Glutamatergic neuron (in vitro differentiated cells): ENCODE measurements at regions not wholly inside any gene's neighbourhood (a gene's known extent, or its start where the extent isn't known, plus 50 kb on each side); places are given as distances from the start of the nearest gene placed in this dataset.
"Not testable (repeated sequence)": the region's sequence is repeated elsewhere in the genome, so short reads cannot be mapped to it uniquely, and the experiment has no call there.

Source experiments
- DNase-seq: peaks from one replicate; pipeline ENCODE4 v3.0.0; 2022
- H3K27ac Mint-ChIP-seq: one replicate; pipeline ENCODE4 v1.8.0; 2020; ENCODE audit warnings: mild to moderate bottlenecking, mixed read lengths, inconsistent platforms; ENCODE audit not compliant: unreplicated experiment
- H3K27me3 Mint-ChIP-seq: one replicate; pipeline ENCODE4 v1.8.0; 2020; ENCODE audit warnings: mild to moderate bottlenecking, moderate library complexity, mixed read lengths, inconsistent platforms; ENCODE audit not compliant: unreplicated experiment
- H3K36me3 Mint-ChIP-seq: one replicate; pipeline ENCODE4 v1.8.0; 2020; ENCODE audit warnings: mild to moderate bottlenecking, mixed read lengths, inconsistent platforms; ENCODE audit not compliant: unreplicated experiment
- H3K4me1 Mint-ChIP-seq: one replicate; pipeline ENCODE4 v1.8.0; 2020; ENCODE audit warnings: mild to moderate bottlenecking, low read depth, mixed read lengths, inconsistent platforms; ENCODE audit not compliant: unreplicated experiment
- H3K4me3 Mint-ChIP-seq: one replicate; pipeline ENCODE4 v1.8.0; 2020; ENCODE audit warnings: mild to moderate bottlenecking, mixed read lengths, inconsistent platforms; ENCODE audit not compliant: unreplicated experiment
- H3K9me3 Mint-ChIP-seq: one replicate; pipeline ENCODE4 v1.8.0; 2020; ENCODE audit warnings: mild to moderate bottlenecking, moderate library complexity, mixed read lengths, inconsistent platforms; ENCODE audit not compliant: unreplicated experiment
- CTCF ChIP-seq: fragments of 200-600 bp; sonication (generic); IDR thresholded peaks from one replicate; pipeline ENCODE4 v1.5.0; 2021; ENCODE audit not compliant: partially characterized antibody, unreplicated experiment

- no peaks in the 10 kb centered on the region for H3K36me3 Mint-ChIP-seq
- H3K4me3 Mint-ChIP-seq: no peak overlapping the region
- DNase-seq: no peak
- peaks cover 10% of the 10 kb centered on the region for H3K27me3 Mint-ChIP-seq
- H3K9me3 Mint-ChIP-seq: peaks cover 4% of the 10 kb centered on the region
- peaks cover 9% of the 10 kb centered on the region for H3K4me1 Mint-ChIP-seq
- TF ChIP-seq CTCF: no peak
- no peak overlapping the region for H3K27ac Mint-ChIP-seq
Observed at GRCh38 chr1:30660241-30660640, 63.1 kb downstream of the MATN1 start.

- no peak overlapping the region for H3K27ac Mint-ChIP-seq
- peaks cover 10% of the 10 kb centered on the region for H3K27me3 Mint-ChIP-seq
Observed at GRCh38 chr1:30659702-30660101, 63.7 kb downstream of the MATN1 start.

GRCh38 chr1:30658375-30658774 is 65.0 kb downstream of the MATN1 start:
- not testable (repeated sequence) for H3K4me1 Mint-ChIP-seq, H3K36me3 Mint-ChIP-seq, H3K27me3 Mint-ChIP-seq, DNase-seq, H3K4me3 Mint-ChIP-seq, H3K9me3 Mint-ChIP-seq, H3K27ac Mint-ChIP-seq

More at GRCh38 chr1:30659702-30660101, 63.7 kb downstream of the MATN1 start:
- H3K4me3 Mint-ChIP-seq: no peak overlapping the region
- no peak for TF ChIP-seq CTCF
- no peak for DNase-seq
- peaks cover 3% of the 10 kb centered on the region for H3K9me3 Mint-ChIP-seq
- peaks cover 7% of the 10 kb centered on the region for H3K4me1 Mint-ChIP-seq
- H3K36me3 Mint-ChIP-seq: no peaks in the 10 kb centered on the region

- H3K4me1 Mint-ChIP-seq: peaks cover 7% of the 10 kb centered on the region
- H3K27ac Mint-ChIP-seq: no peak overlapping the region
- TF ChIP-seq CTCF: no peak
- no peak overlapping the region for H3K4me3 Mint-ChIP-seq
- H3K27me3 Mint-ChIP-seq: peaks cover 8% of the 10 kb centered on the region
- H3K36me3 Mint-ChIP-seq: no peaks in the 10 kb centered on the region
- DNase-seq: no peak
- H3K9me3 Mint-ChIP-seq: peaks cover 9% of the 10 kb centered on the region
Observed at GRCh38 chr1:30658014-30658336, 65.4 kb downstream of the MATN1 start.

GRCh38 chr1:30657131-30658013 is 66.0 kb downstream of the MATN1 start:
- H3K4me3 Mint-ChIP-seq: no peak overlapping the region
- no peak for TF ChIP-seq CTCF
- peaks cover 10% of the 10 kb centered on the region for H3K9me3 Mint-ChIP-seq
- H3K4me1 Mint-ChIP-seq: peaks cover 8% of the 10 kb centered on the region
- no peak for DNase-seq
- peaks cover 9% of the 10 kb centered on the region for H3K27me3 Mint-ChIP-seq
- no peak overlapping the region for H3K27ac Mint-ChIP-seq
- no peaks in the 10 kb centered on the region for H3K36me3 Mint-ChIP-seq
